ENCODE measurements at regions not wholly inside any gene's neighbourhood (a gene's known extent, or its start where the extent isn't known, plus 50 kb on each side); places are given as distances from the start of the nearest gene placed in this dataset.

DNA sequence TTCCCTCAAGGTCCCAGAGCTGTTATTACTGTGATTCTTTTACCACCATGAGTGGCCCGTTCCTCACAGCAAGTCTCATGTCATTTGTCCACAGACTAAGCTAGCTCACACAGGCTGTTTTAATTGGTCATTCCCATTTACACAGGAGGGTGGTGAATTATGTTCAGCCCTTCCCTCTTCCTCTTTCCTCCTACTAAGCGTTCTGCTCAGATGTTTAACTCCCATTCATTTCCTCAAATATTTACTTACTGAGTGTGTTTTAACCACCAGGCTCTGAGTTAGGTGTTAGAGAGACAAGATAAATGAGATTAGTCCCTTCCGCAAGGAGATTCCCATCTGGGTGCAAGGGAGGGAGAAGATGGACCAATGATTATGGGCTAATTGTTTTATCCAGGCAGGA is 403.6 kb upstream of the ACVR2A start:
- ChIA-PET CTCF (interaction anchor here (0.6 kb wide), 1 partner anchor 600 kb away, joined by 4 read pairs; no protein-coding TSS in a partner anchor), POLR2A (no interaction called here)
- Histone ChIP-seq H3K9me3 (ENCODE audit: control insufficient read depth, insufficient read depth, low read depth, low read length) (no peaks in the 10 kb centered on the region), H3K4me1 (ENCODE audit: control insufficient read depth, insufficient read depth, low read length) (no peaks in the 10 kb centered on the region), H3K36me3 (ENCODE audit: control insufficient read depth in 2 of 2, insufficient read depth in 1 of 2, low read length in 2 of 2) (no peaks in the 10 kb centered on the region), H3K27ac (ENCODE audit: extremely low read depth, low read depth, low read length) (no peak overlapping the region), H3K4me3 (ENCODE audit: low read depth, low read length) (no peak overlapping the region)
- TF ChIP-seq ZNF423 (tag by site-specific recombination; IDR thresholded peaks at IDR 0.05) (no peak), ZNF639 (tag by site-specific recombination; IDR thresholded peaks at IDR 0.05) (no peak), ZNF184 (tag by site-specific recombination; IDR thresholded peaks at IDR 0.05) (no peak), SCRT1 (tag by site-specific recombination; IDR thresholded peaks at IDR 0.05; ENCODE audit: borderline replicate concordance) (no peak), ZNF544 (tag by site-specific recombination; IDR thresholded peaks at IDR 0.05) (no peak), HOXD13 (CRISPR knock-in tag; IDR thresholded peaks at IDR 0.05; ENCODE audit: borderline replicate concordance) (no peak), ZNF37A (tag by site-specific recombination; IDR thresholded peaks at IDR 0.05) (no peak), ZNF623 (tag by site-specific recombination; IDR thresholded peaks at IDR 0.05) (no peak), KLF7 (tag by site-specific recombination; IDR thresholded peaks at IDR 0.05; ENCODE audit: borderline replicate concordance) (no peak), ZNF169 (tag by site-specific recombination; IDR thresholded peaks at IDR 0.05) (no peak)
- TF ChIP-seq, protein P1, sequence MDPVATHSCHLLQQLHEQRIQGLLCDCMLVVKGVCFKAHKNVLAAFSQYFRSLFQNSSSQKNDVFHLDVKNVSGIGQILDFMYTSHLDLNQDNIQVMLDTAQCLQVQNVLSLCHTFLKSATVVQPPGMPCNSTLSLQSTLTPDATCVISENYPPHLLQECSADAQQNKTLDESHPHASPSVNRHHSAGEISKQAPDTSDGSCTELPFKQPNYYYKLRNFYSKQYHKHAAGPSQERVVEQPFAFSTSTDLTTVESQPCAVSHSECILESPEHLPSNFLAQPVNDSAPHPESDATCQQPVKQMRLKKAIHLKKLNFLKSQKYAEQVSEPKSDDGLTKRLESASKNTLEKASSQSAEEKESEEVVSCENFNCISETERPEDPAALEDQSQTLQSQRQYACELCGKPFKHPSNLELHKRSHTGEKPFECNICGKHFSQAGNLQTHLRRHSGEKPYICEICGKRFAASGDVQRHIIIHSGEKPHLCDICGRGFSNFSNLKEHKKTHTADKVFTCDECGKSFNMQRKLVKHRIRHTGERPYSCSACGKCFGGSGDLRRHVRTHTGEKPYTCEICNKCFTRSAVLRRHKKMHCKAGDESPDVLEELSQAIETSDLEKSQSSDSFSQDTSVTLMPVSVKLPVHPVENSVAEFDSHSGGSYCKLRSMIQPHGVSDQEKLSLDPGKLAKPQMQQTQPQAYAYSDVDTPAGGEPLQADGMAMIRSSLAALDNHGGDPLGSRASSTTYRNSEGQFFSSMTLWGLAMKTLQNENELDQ (tag by site-specific recombination; IDR thresholded peaks at IDR 0.05; ENCODE audit: low read depth), result no peak

GRCh38 chr2:147440734-147441133 is 404.1 kb upstream of the ACVR2A start:
- H3K27ac ChIP-seq (ENCODE audit: extremely low read depth, low read depth, low read length), result no peak overlapping the region
- ChIA-PET CTCF (interaction anchor here (0.6 kb wide), 1 partner anchor 599 kb away, joined by 4 read pairs; no protein-coding TSS in a partner anchor), POLR2A (no interaction called here)
- H3K4me1 ChIP-seq (ENCODE audit: control insufficient read depth, insufficient read depth, low read length), result no peaks in the 10 kb centered on the region
- H3K36me3 ChIP-seq (ENCODE audit: control insufficient read depth in 2 of 2, insufficient read depth in 1 of 2, low read length in 2 of 2), result no peaks in the 10 kb centered on the region
- no peak overlapping the region for H3K4me3 ChIP-seq (ENCODE audit: low read depth, low read length)
- no peaks in the 10 kb centered on the region for H3K9me3 ChIP-seq (ENCODE audit: control insufficient read depth, insufficient read depth, low read depth, low read length)
- no peak for TF ChIP-seq PATZ1 (tag by site-specific recombination; IDR thresholded peaks at IDR 0.05)

GRCh38 chr2:147439986-147440385 is 404.8 kb upstream of the ACVR2A start:
- POLR2A ChIA-PET, result no interaction called here
- Histone ChIP-seq H3K4me1 (ENCODE audit: control insufficient read depth, insufficient read depth, low read length) (no peaks in the 10 kb centered on the region), H3K27ac (ENCODE audit: extremely low read depth, low read depth, low read length) (no peak overlapping the region), H3K9me3 (ENCODE audit: control insufficient read depth, insufficient read depth, low read depth, low read length) (no peaks in the 10 kb centered on the region), H3K4me3 (ENCODE audit: low read depth, low read length) (no peak overlapping the region), H3K36me3 (ENCODE audit: control insufficient read depth in 2 of 2, insufficient read depth in 1 of 2, low read length in 2 of 2) (no peaks in the 10 kb centered on the region)
- no peak for TF ChIP-seq ZNF747 (tag by site-specific recombination; IDR thresholded peaks at IDR 0.05)
- CTCF ChIA-PET, result no interaction called here

DNA sequence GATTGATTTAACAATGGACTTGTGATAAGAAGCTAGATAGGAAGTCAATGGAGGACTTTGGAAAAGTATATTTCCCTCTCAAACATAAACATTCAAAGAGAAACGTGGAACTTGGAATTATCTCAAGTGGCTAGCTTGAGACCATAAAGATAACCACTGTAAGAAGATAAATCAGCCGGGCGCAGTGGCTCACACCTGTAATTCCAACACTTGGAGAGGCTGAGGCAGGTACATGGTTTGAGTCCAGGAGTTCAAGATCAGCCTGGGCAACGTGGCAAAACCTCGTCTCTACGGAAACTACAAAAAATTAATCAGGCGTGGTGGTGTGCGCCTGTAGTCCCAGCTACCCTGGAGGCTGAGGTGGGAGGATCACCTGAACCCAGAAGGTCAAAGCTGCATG is 405.9 kb upstream of the ACVR2A start:
- TF ChIP-seq SCRT1 (tag by site-specific recombination; IDR thresholded peaks at IDR 0.05; ENCODE audit: borderline replicate concordance) (no peak), EGR2 (tag by site-specific recombination; IDR thresholded peaks at IDR 0.05; ENCODE audit: low read depth) (no peak), ZNF2 (tag by site-specific recombination; IDR thresholded peaks at IDR 0.05) (no peak), ZNF549 (tag by site-specific recombination; IDR thresholded peaks at IDR 0.05) (no peak), ZNF174 (tag by site-specific recombination; IDR thresholded peaks at IDR 0.05) (no peak), ZNF391 (tag by site-specific recombination; IDR thresholded peaks at IDR 0.05; ENCODE audit: borderline replicate concordance, low read depth) (no peak), ZXDB (tag by site-specific recombination; IDR thresholded peaks at IDR 0.05) (no peak), ZNF140 (tag by site-specific recombination; IDR thresholded peaks at IDR 0.05) (no peak)

More for the DNA sequence above, 405.9 kb upstream of the ACVR2A start:
- no peak overlapping the region for H3K4me3 ChIP-seq (ENCODE audit: low read depth, low read length)
- no peaks in the 10 kb centered on the region for H3K36me3 ChIP-seq (ENCODE audit: control insufficient read depth in 2 of 2, insufficient read depth in 1 of 2, low read length in 2 of 2)
- no peak overlapping the region for H3K27ac ChIP-seq (ENCODE audit: extremely low read depth, low read depth, low read length)
- CTCF ChIA-PET, result no interaction called here
- H3K4me1 ChIP-seq (ENCODE audit: control insufficient read depth, insufficient read depth, low read length), result no peaks in the 10 kb centered on the region
- H3K9me3 ChIP-seq (ENCODE audit: control insufficient read depth, insufficient read depth, low read depth, low read length), result no peaks in the 10 kb centered on the region
- POLR2A ChIA-PET, result no interaction called here

Measured in HEK293 (cell line).